ENCODE measurements at regions not wholly inside any gene's neighbourhood (a gene's known extent, or its start where the extent isn't known, plus 50 kb on each side); places are given as distances from the start of the nearest gene placed in this dataset.

- ChIA-PET CTCF (ENCODE audit: unreplicated experiment) (no interaction called here), POLR2A (no interaction called here)
- Histone ChIP-seq H3K9me3 (ENCODE audit: low read length) (no peaks in the 10 kb centered on the region), H2AFZ (ENCODE audit: low read length) (no peak overlapping the region), H3K9me2 (ENCODE audit: insufficient read depth, low read length) (no peaks in the 10 kb centered on the region), H4K20me1 (ENCODE audit: insufficient read depth, low read length) (no peaks in the 10 kb centered on the region), H3K4me2 (ENCODE audit: low read length) (no peak overlapping the region), H3K4me1 (ENCODE audit: insufficient read depth, low read length, poor library complexity, severe bottlenecking) (no peaks in the 10 kb centered on the region), H3K79me2 (ENCODE audit: insufficient read depth, low read depth, low read length) (no peaks in the 10 kb centered on the region), H3K27ac (ENCODE audit: low read depth, low read length, poor library complexity, severe bottlenecking) (no peak overlapping the region), H3K36me3 (ENCODE audit: insufficient read depth, low read length) (no peaks in the 10 kb centered on the region), H3K4me3 (ENCODE audit: low read depth, low read length, poor library complexity, severe bottlenecking) (no peak overlapping the region)
- TF ChIP-seq CTCF (conservative IDR thresholded peaks at IDR 0.05; ENCODE audit: low read length) (no peak), EZH2phosphoT487 (IDR thresholded peaks at IDR 0.05; ENCODE audit: borderline replicate concordance, low read depth, low read length) (no peak)
- intact Hi-C loops (cut with micrococcal nuclease; ENCODE audit: unreplicated experiment) = no loop called here
- DNase-seq (ENCODE audit: low spot score) = no peak
- no TSS peak for BruUV-seq (replicated peaks)
Measured at GRCh38 chrX:98057176-98057575, 1173.5 kb downstream of the RPA4 start.

- POLR2A ChIA-PET = no interaction called here
Measured at GRCh38 chrX:98065151-98065550, 1181.4 kb downstream of the RPA4 start.

GRCh38 chrX:98067611-98068010 is 1183.9 kb downstream of the RPA4 start:
- no peaks in the 10 kb centered on the region for H3K4me1 ChIP-seq (ENCODE audit: insufficient read depth, low read length, poor library complexity, severe bottlenecking)
- H3K4me3 ChIP-seq (ENCODE audit: low read depth, low read length, poor library complexity, severe bottlenecking) = no peak overlapping the region
- no peak overlapping the region for H2AFZ ChIP-seq (ENCODE audit: low read length)
- BruUV-seq (replicated peaks) = no TSS peak
- H3K79me2 ChIP-seq (ENCODE audit: insufficient read depth, low read depth, low read length) = no peaks in the 10 kb centered on the region
- no peaks in the 10 kb centered on the region for H4K20me1 ChIP-seq (ENCODE audit: insufficient read depth, low read length)
- CTCF ChIA-PET (ENCODE audit: unreplicated experiment) = no interaction called here
- H3K36me3 ChIP-seq (ENCODE audit: insufficient read depth, low read length) = no peaks in the 10 kb centered on the region
- H3K27ac ChIP-seq (ENCODE audit: low read depth, low read length, poor library complexity, severe bottlenecking) = no peak overlapping the region
- no peak overlapping the region for H3K4me2 ChIP-seq (ENCODE audit: low read length)
- POLR2A ChIA-PET = interaction anchor here (0.7 kb wide), 1 partner anchor 1534 kb away, joined by 3 read pairs; no protein-coding TSS in a partner anchor
- intact Hi-C loops (cut with micrococcal nuclease; ENCODE audit: unreplicated experiment) = no loop called here
- no peaks in the 10 kb centered on the region for H3K9me3 ChIP-seq (ENCODE audit: low read length)
- TF ChIP-seq EZH2phosphoT487 (IDR thresholded peaks at IDR 0.05; ENCODE audit: borderline replicate concordance, low read depth, low read length) = no peak
- TF ChIP-seq CTCF (conservative IDR thresholded peaks at IDR 0.05; ENCODE audit: low read length) = no peak
- no peak for DNase-seq (ENCODE audit: low spot score)
- no peaks in the 10 kb centered on the region for H3K9me2 ChIP-seq (ENCODE audit: insufficient read depth, low read length)

More at GRCh38 chrX:98065151-98065550, 1181.4 kb downstream of the RPA4 start:
- no peak for TF ChIP-seq EZH2phosphoT487 (IDR thresholded peaks at IDR 0.05; ENCODE audit: borderline replicate concordance, low read depth, low read length)
- TF ChIP-seq CTCF (conservative IDR thresholded peaks at IDR 0.05; ENCODE audit: low read length) = no peak
- no peaks in the 10 kb centered on the region for H3K9me2 ChIP-seq (ENCODE audit: insufficient read depth, low read length)
- no peaks in the 10 kb centered on the region for H3K4me1 ChIP-seq (ENCODE audit: insufficient read depth, low read length, poor library complexity, severe bottlenecking)
- no peaks in the 10 kb centered on the region for H3K79me2 ChIP-seq (ENCODE audit: insufficient read depth, low read depth, low read length)
- H3K4me3 ChIP-seq (ENCODE audit: low read depth, low read length, poor library complexity, severe bottlenecking) = no peak overlapping the region
- BruUV-seq (replicated peaks) = no TSS peak
- intact Hi-C loops (cut with micrococcal nuclease; ENCODE audit: unreplicated experiment) = no loop called here
- H3K9me3 ChIP-seq (ENCODE audit: low read length) = no peaks in the 10 kb centered on the region
- no peaks in the 10 kb centered on the region for H4K20me1 ChIP-seq (ENCODE audit: insufficient read depth, low read length)
- no peak overlapping the region for H3K4me2 ChIP-seq (ENCODE audit: low read length)
- no peak overlapping the region for H3K27ac ChIP-seq (ENCODE audit: low read depth, low read length, poor library complexity, severe bottlenecking)
- CTCF ChIA-PET (ENCODE audit: unreplicated experiment) = no interaction called here
- DNase-seq (ENCODE audit: low spot score) = no peak
- no peak overlapping the region for H2AFZ ChIP-seq (ENCODE audit: low read length)
- H3K36me3 ChIP-seq (ENCODE audit: insufficient read depth, low read length) = no peaks in the 10 kb centered on the region
